HepG2 (cell line): ENCODE measurements at regions not wholly inside any gene's neighbourhood (a gene's known extent, or its start where the extent isn't known, plus 50 kb on each side); places are given as distances from the start of the nearest gene placed in this dataset.

Experiments used
- FOXP1 ChIP-seq, 2 experiments: fragments of 450-650 bp in 1 of 2; IDR thresholded peaks; 2 replicates each; pipeline ENCODE4 v1.6.1; 2017 to 2018; ENCODE audit warnings: antibody characterized with exemption in 1 of 2
- MXD4 ChIP-seq: IDR thresholded peaks from 2 replicates; pipeline ENCODE4 v1.6.1; 2016; ENCODE audit warnings: mild to moderate bottlenecking, missing biosample characterization, missing genetic modification reagents
- SNAPC4 ChIP-seq: sonication (generic); formaldehyde crosslinking; IDR thresholded peaks from 2 replicates; pipeline ENCODE4 v1.4.0; 2020; ENCODE audit warnings: mild to moderate bottlenecking, missing genetic modification reagents
- TBL1XR1 ChIP-seq: fragments of 150-350 bp; IDR thresholded peaks from 2 replicates; pipeline ENCODE4 v1.6.1; 2014; ENCODE audit warnings: borderline replicate concordance, low read length; ENCODE audit not compliant: partially characterized antibody
- ZFP36L1 ChIP-seq: sonication (generic); formaldehyde crosslinking; IDR thresholded peaks from 2 replicates; pipeline ENCODE4 v1.8.0; 2022; ENCODE audit warnings: mild to moderate bottlenecking, missing genetic modification reagents, moderate library complexity
- TF ChIP-seq, protein P1 (sequence below): IDR thresholded peaks from 2 replicates; pipeline ENCODE4 v1.6.1; 2012; ENCODE audit warnings: low read length, improper control_type of control experiment
- TF ChIP-seq, protein P2 (sequence below): sonication (generic); formaldehyde crosslinking; conservative IDR thresholded peaks from 2 replicates; pipeline ENCODE4 v1.8.0; 2022; ENCODE audit warnings: missing genetic modification reagents
- TF ChIP-seq, protein P3 (sequence below): sonication (generic); formaldehyde crosslinking; IDR thresholded peaks from 2 replicates; pipeline ENCODE4 v1.5.1; 2020; ENCODE audit warnings: missing genetic modification reagents, mild to moderate bottlenecking, borderline replicate concordance
- TF ChIP-seq, protein P4 (sequence below): sonication (generic); formaldehyde crosslinking; IDR thresholded peaks from 2 replicates; pipeline ENCODE4 v1.5.1; 2020; ENCODE audit warnings: missing genetic modification reagents, mild to moderate bottlenecking, borderline replicate concordance
- TF ChIP-seq, protein P5 (sequence below): sonication (generic); formaldehyde crosslinking; IDR thresholded peaks from 2 replicates; pipeline ENCODE4 v1.4.0; 2020; ENCODE audit warnings: mild to moderate bottlenecking, missing genetic modification reagents

DNA sequence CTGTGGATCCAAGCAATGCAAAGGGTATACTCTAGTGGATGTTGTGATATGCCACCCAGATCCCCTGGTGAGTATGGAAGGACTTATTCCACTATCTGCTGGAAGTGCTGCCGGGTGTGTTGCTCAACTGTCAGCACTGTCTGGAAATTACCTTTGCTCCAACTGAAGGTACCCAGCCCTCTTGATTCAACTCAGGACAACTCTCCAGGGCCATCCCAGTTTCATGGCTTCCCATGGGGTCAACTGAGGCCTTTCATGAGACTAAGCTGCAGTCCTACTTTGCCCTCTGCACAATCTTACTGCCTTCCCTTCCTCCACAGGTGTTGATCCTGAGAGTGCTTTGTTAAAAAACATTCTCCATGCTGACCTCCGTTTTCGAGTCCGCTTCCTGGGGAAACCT, 99.8 kb downstream of the SPRY1 start (continued):
- TF ChIP-seq TBL1XR1 = no peak
- TF ChIP-seq, protein P1, sequence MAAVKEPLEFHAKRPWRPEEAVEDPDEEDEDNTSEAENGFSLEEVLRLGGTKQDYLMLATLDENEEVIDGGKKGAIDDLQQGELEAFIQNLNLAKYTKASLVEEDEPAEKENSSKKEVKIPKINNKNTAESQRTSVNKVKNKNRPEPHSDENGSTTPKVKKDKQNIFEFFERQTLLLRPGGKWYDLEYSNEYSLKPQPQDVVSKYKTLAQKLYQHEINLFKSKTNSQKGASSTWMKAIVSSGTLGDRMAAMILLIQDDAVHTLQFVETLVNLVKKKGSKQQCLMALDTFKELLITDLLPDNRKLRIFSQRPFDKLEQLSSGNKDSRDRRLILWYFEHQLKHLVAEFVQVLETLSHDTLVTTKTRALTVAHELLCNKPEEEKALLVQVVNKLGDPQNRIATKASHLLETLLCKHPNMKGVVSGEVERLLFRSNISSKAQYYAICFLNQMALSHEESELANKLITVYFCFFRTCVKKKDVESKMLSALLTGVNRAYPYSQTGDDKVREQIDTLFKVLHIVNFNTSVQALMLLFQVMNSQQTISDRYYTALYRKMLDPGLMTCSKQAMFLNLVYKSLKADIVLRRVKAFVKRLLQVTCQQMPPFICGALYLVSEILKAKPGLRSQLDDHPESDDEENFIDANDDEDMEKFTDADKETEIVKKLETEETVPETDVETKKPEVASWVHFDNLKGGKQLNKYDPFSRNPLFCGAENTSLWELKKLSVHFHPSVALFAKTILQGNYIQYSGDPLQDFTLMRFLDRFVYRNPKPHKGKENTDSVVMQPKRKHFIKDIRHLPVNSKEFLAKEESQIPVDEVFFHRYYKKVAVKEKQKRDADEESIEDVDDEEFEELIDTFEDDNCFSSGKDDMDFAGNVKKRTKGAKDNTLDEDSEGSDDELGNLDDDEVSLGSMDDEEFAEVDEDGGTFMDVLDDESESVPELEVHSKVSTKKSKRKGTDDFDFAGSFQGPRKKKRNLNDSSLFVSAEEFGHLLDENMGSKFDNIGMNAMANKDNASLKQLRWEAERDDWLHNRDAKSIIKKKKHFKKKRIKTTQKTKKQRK = no peak
- no peak for TF ChIP-seq SNAPC4 (CRISPR knock-in tag)
- no peak for TF ChIP-seq ZFP36L1
- TF ChIP-seq MXD4 (CRISPR knock-in tag) = no peak
- TF ChIP-seq, protein P2, sequence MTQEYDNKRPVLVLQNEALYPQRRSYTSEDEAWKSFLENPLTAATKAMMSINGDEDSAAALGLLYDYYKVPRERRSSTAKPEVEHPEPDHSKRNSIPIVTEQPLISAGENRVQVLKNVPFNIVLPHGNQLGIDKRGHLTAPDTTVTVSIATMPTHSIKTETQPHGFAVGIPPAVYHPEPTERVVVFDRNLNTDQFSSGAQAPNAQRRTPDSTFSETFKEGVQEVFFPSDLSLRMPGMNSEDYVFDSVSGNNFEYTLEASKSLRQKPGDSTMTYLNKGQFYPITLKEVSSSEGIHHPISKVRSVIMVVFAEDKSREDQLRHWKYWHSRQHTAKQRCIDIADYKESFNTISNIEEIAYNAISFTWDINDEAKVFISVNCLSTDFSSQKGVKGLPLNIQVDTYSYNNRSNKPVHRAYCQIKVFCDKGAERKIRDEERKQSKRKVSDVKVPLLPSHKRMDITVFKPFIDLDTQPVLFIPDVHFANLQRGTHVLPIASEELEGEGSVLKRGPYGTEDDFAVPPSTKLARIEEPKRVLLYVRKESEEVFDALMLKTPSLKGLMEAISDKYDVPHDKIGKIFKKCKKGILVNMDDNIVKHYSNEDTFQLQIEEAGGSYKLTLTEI = no peak
- TF ChIP-seq, protein P3, sequence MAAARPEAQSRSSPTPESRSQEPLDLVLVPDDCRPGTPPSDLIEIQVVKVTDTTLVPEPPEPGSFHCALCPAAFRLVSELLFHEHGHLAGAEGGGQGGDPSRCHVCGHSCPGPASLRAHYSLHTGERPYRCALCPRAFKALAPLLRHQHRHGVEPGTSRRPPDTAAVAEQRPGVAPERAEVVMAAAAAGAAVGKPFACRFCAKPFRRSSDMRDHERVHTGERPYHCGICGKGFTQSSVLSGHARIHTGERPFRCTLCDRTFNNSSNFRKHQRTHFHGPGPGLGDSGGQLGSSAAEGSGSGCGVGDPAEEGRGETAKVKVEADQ (CRISPR knock-in tag) = no peak
- TF ChIP-seq FOXP1 (IDR thresholded peaks at IDR 0.05) = no peak
- TF ChIP-seq FOXP1 (CRISPR knock-in tag; IDR thresholded peaks at IDR 0.05) = no peak
- TF ChIP-seq, protein P4, sequence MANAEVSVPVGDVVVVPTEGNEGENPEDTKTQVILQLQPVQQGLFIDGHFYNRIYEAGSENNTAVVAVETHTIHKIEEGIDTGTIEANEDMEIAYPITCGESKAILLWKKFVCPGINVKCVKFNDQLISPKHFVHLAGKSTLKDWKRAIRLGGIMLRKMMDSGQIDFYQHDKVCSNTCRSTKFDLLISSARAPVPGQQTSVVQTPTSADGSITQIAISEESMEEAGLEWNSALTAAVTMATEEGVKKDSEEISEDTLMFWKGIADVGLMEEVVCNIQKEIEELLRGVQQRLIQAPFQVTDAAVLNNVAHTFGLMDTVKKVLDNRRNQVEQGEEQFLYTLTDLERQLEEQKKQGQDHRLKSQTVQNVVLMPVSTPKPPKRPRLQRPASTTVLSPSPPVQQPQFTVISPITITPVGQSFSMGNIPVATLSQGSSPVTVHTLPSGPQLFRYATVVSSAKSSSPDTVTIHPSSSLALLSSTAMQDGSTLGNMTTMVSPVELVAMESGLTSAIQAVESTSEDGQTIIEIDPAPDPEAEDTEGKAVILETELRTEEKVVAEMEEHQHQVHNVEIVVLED (CRISPR knock-in tag) = no peak
- TF ChIP-seq, protein P5, sequence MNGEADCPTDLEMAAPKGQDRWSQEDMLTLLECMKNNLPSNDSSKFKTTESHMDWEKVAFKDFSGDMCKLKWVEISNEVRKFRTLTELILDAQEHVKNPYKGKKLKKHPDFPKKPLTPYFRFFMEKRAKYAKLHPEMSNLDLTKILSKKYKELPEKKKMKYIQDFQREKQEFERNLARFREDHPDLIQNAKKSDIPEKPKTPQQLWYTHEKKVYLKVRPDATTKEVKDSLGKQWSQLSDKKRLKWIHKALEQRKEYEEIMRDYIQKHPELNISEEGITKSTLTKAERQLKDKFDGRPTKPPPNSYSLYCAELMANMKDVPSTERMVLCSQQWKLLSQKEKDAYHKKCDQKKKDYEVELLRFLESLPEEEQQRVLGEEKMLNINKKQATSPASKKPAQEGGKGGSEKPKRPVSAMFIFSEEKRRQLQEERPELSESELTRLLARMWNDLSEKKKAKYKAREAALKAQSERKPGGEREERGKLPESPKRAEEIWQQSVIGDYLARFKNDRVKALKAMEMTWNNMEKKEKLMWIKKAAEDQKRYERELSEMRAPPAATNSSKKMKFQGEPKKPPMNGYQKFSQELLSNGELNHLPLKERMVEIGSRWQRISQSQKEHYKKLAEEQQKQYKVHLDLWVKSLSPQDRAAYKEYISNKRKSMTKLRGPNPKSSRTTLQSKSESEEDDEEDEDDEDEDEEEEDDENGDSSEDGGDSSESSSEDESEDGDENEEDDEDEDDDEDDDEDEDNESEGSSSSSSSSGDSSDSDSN (CRISPR knock-in tag) = no peak
